HCEC 1CT (cell line): ENCODE measurements at regions not wholly inside any gene's neighbourhood (a gene's known extent, or its start where the extent isn't known, plus 50 kb on each side); places are given as distances from the start of the nearest gene placed in this dataset.

Source experiments
- DNase-seq: peaks from one replicate; pipeline ENCODE4 v3.0.0-alpha.2; 2017

- DNase-seq, result no peak
Measured at GRCh38 chr10:27599546-27599945, 95.4 kb downstream of the RAB18 start.

GRCh38 chr10:27600930-27601329, 96.8 kb downstream of the RAB18 start:
- DNase-seq, result no peak

- no peak for DNase-seq
Measured at GRCh38 chr10:27601503-27601902, 97.4 kb downstream of the RAB18 start.

- DNase-seq, result no peak
Measured at GRCh38 chr10:27601946-27602538, 97.9 kb downstream of the RAB18 start.

GRCh38 chr10:27603104-27603503, 99.0 kb downstream of the RAB18 start:
- no peak for DNase-seq

- DNase-seq, result no peak
Measured at GRCh38 chr10:27605318-27605717, 101.2 kb downstream of the RAB18 start.

GRCh38 chr10:27607591-27607990, 103.5 kb downstream of the RAB18 start:
- no peak for DNase-seq

- peak; percentile 72 for DNase-seq
Measured at GRCh38 chr10:27611236-27611635, 107.1 kb downstream of the RAB18 start.

- no peak for DNase-seq
Measured at GRCh38 chr10:27611744-27612550, 107.8 kb downstream of the RAB18 start.

GRCh38 chr10:27612551-27613035, 108.5 kb downstream of the RAB18 start:
- DNase-seq, result no peak

- DNase-seq, result no peak
Measured at GRCh38 chr10:27614776-27615175, 110.7 kb downstream of the RAB18 start.

GRCh38 chr10:27618036-27618615, 114.0 kb downstream of the RAB18 start:
- no peak for DNase-seq

- no peak for DNase-seq
Measured at GRCh38 chr10:27618906-27619305, 114.8 kb downstream of the RAB18 start.

GRCh38 chr10:27619329-27619728, 115.2 kb downstream of the RAB18 start:
- no peak for DNase-seq

GRCh38 chr10:27620430-27621397, 116.6 kb downstream of the RAB18 start:
- DNase-seq, result peak; percentile 29

- DNase-seq, result no peak
Measured at GRCh38 chr10:27621461-27621860, 117.4 kb downstream of the RAB18 start.

GRCh38 chr10:27622596-27622995, 118.5 kb downstream of the RAB18 start:
- no peak for DNase-seq
